PFSK-1 (cell line): ENCODE measurements at regions not wholly inside any gene's neighbourhood (a gene's known extent, or its start where the extent isn't known, plus 50 kb on each side); places are given as distances from the start of the nearest gene placed in this dataset.

Source experiments
- FOXP2 ChIP-seq: optimal IDR thresholded peaks from 2 replicates; pipeline ENCODE3; 2011; ENCODE audit warnings: borderline replicate concordance, control low read depth, inconsistent platforms; ENCODE audit not compliant: insufficient read depth; ENCODE audit errors: extremely low read length, extremely low read depth
- POLR2AphosphoS5 ChIP-seq: IDR thresholded peaks from 2 replicates; pipeline ENCODE4 v1.6.1; 2012; ENCODE audit warnings: low read depth, mild to moderate bottlenecking, control low read depth, low read length, moderate library complexity
- SIN3A ChIP-seq: IDR thresholded peaks from 2 replicates; pipeline ENCODE4 v1.6.1; 2012; ENCODE audit warnings: mild to moderate bottlenecking, low read length, moderate library complexity, borderline replicate concordance; ENCODE audit not compliant: insufficient read depth
- TAF1 ChIP-seq: IDR thresholded peaks from 2 replicates; pipeline ENCODE4 v1.6.1; 2012; ENCODE audit warnings: low read length, control low read depth, borderline replicate concordance; ENCODE audit not compliant: insufficient read depth
- TF ChIP-seq, protein P1 (sequence below), 2 experiments: IDR thresholded peaks; 2 replicates each; pipeline versions ENCODE4 v1.6.1 to v1.8.0; 2011 to 2012; ENCODE audit warnings: low read depth in 2 of 2, low read length in 2 of 2, control low read depth in 1 of 2, inconsistent platforms in 1 of 2, mild to moderate bottlenecking in 1 of 2, moderate library complexity in 1 of 2; ENCODE audit not compliant: insufficient read depth in 1 of 2

DNA sequence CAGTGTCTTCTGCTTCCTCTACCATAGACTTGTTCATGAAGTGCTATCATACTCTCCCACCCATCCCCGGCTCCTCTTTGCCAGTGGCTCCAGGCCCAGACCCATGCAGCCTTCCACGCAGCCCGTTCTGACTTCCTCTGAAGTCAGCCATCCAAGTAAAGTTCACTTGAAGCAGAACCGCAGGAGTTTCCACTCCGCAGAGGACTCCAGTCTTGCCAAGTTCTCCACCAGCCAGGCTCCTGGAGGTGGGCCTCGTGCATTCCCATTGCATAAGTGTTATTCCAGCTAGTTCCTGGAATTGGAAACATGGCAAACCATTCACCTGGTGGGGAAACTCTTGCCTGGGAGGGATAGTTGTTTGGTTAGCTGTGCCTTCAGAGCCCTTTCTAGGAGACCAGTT is 185.1 kb downstream of the PLPP3 start:
- TF ChIP-seq, protein P1, sequence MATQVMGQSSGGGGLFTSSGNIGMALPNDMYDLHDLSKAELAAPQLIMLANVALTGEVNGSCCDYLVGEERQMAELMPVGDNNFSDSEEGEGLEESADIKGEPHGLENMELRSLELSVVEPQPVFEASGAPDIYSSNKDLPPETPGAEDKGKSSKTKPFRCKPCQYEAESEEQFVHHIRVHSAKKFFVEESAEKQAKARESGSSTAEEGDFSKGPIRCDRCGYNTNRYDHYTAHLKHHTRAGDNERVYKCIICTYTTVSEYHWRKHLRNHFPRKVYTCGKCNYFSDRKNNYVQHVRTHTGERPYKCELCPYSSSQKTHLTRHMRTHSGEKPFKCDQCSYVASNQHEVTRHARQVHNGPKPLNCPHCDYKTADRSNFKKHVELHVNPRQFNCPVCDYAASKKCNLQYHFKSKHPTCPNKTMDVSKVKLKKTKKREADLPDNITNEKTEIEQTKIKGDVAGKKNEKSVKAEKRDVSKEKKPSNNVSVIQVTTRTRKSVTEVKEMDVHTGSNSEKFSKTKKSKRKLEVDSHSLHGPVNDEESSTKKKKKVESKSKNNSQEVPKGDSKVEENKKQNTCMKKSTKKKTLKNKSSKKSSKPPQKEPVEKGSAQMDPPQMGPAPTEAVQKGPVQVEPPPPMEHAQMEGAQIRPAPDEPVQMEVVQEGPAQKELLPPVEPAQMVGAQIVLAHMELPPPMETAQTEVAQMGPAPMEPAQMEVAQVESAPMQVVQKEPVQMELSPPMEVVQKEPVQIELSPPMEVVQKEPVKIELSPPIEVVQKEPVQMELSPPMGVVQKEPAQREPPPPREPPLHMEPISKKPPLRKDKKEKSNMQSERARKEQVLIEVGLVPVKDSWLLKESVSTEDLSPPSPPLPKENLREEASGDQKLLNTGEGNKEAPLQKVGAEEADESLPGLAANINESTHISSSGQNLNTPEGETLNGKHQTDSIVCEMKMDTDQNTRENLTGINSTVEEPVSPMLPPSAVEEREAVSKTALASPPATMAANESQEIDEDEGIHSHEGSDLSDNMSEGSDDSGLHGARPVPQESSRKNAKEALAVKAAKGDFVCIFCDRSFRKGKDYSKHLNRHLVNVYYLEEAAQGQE (IDR thresholded peaks at IDR 0.05; ENCODE audit: insufficient read depth in 1 of 2, low read depth in 2 of 2, low read length in 2 of 2) = no peak
- TF ChIP-seq FOXP2 (no peak), SIN3A (no peak), TAF1 (no peak), POLR2AphosphoS5 (no peak)

DNA sequence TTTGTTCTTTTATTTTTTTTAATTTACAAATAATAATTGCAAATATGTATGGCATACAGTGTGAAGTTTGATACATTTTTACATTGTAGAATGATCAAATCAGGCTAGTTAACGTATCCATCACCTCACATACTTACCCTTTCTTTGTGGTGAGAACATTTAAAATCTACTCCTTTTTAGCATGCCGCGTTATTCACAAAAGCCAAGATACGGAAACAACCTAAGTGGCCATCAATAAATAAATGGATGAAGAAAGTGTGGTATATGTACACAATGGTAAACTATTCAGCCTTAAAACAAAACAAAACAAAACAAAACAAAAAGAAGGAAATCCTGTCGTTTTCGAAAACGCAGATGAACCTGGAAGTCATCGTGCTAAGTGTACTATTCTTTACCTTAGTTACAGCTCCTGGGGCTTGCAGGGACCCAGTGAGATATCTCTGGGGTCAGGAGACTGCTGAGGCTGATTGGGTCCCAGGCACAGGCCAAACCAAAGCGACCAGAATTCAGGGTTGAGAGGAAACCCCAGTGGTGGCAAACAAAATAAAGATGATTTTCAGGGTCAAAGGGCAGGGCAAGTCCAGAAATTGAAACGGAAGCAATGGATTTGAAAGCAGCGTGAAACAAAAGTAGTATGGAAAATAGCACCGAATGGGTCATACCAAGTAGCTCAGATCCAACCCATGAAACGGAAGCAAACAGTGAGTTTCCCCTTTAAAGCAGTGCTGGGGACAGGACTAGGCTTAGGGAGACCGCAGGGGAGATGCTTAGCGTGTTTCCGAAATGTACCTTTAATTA is 188.2 kb downstream of the PLPP3 start:
- TF ChIP-seq POLR2AphosphoS5 = no peak
- TF ChIP-seq, protein P1 (IDR thresholded peaks at IDR 0.05; ENCODE audit: insufficient read depth in 1 of 2, low read depth in 2 of 2, low read length in 2 of 2) = no peak
- TF ChIP-seq SIN3A = no peak
- no peak for TF ChIP-seq TAF1
- no peak for TF ChIP-seq FOXP2

DNA sequence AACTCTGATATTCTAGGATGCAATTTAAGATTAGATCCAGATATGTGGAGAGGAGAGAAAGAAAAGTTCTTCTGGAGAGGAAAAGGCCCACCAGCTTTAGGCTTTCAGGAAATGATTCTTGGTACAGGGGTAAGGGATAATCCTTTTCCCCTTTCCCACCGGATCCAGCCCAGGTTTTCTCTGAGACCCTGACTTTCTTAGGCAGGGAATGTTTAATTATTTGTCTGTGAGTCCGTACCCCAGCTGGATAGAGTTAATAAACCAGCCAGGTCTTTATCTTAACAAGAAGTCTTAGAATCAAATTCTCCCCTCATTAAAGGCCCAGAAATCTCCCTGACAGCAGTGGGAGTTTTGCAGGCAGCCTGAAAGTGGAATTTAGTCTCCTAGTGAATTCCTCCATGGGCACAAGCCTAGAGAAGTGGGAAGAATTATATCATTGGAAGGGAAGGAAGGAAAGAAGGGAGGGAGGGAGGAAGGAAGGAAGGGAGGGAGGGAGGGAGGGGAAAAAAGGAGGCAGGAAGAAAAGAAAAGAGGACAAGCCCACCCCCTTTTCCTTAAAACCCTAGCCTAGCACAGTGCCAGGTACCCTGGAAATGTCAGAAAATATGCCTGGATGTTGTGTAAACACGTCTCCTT is 189.0 kb downstream of the PLPP3 start:
- TF ChIP-seq SIN3A = no peak
- TF ChIP-seq TAF1 = no peak
- no peak for TF ChIP-seq POLR2AphosphoS5
- TF ChIP-seq, protein P1 (IDR thresholded peaks at IDR 0.05; ENCODE audit: insufficient read depth in 1 of 2, low read depth in 2 of 2, low read length in 2 of 2) = no peak
- no peak for TF ChIP-seq FOXP2

DNA sequence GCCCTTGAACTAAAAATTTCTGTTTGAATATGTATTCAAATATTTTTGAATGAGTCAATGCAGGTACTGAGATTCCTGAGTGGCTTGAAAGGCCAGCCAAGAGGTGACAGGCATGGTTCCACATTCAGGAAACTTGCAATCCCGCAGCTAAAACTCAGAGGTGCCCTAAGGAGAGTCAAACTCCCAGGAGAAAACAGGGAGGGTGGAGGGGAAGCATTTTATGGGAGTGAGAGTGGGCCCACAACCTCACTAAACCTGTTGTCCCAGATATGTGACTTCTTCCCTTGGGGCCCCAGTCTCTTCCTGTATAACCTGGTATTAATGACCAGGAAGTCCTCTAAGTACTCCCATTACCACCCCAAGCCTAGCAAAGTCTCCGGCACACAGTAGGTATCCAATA is 189.6 kb downstream of the PLPP3 start:
- no peak for TF ChIP-seq FOXP2
- no peak for TF ChIP-seq POLR2AphosphoS5
- no peak for TF ChIP-seq TAF1
- no peak for TF ChIP-seq SIN3A
- TF ChIP-seq, protein P1 (IDR thresholded peaks at IDR 0.05; ENCODE audit: insufficient read depth in 1 of 2, low read depth in 2 of 2, low read length in 2 of 2) = no peak
